ENCODE measurements at regions not wholly inside any gene's neighbourhood (a gene's known extent, or its start where the extent isn't known, plus 50 kb on each side); places are given as distances from the start of the nearest gene placed in this dataset.

- H3K9me3 ChIP-seq: no peaks in the 10 kb centered on the region
- H3K4me1 ChIP-seq: no peaks in the 10 kb centered on the region
- intact Hi-C loops (cut with DNase I; ENCODE audit: low total_unique reads): no loop called here
- no peaks in the 10 kb centered on the region for H3K36me3 ChIP-seq
- H3K27ac ChIP-seq: no peak overlapping the region
- DNase-seq (ENCODE audit: low spot score in 2 of 2): peak in 1 of 2 donors; percentile 34
- TF ChIP-seq CTCF (IDR thresholded peaks at IDR 0.05) (peak; percentile 86 to 89 (median 88)), POLR2AphosphoS5 (IDR thresholded peaks at IDR 0.05) (no peak), POLR2A (IDR thresholded peaks at IDR 0.05) (no peak)
- no peak overlapping the region for H3K4me3 ChIP-seq
- H3K27me3 ChIP-seq: no peaks in the 10 kb centered on the region
Observed at GRCh38 chr14:54175298-54175942, 218.8 kb upstream of the BMP4 start.

GRCh38 chr14:54177019-54177418 lies 219.8 kb upstream of the CDKN3 start:
- Histone ChIP-seq H3K36me3 (no peaks in the 10 kb centered on the region), H3K9me3 (no peaks in the 10 kb centered on the region), H3K27me3 (no peaks in the 10 kb centered on the region), H3K27ac (no peak overlapping the region), H3K4me3 (no peak overlapping the region), H3K4me1 (no peaks in the 10 kb centered on the region)
- intact Hi-C loops (cut with DNase I; ENCODE audit: low total_unique reads): no loop called here
- TF ChIP-seq POLR2AphosphoS5 (IDR thresholded peaks at IDR 0.05) (no peak), POLR2A (IDR thresholded peaks at IDR 0.05) (no peak), CTCF (IDR thresholded peaks at IDR 0.05) (no peak)
- DNase-seq (ENCODE audit: low spot score in 2 of 2): no peak

GRCh38 chr14:54177641-54178621 lies 218.9 kb upstream of the CDKN3 start:
- no peak for DNase-seq (ENCODE audit: low spot score in 2 of 2)
- Histone ChIP-seq H3K4me3 (no peak overlapping the region), H3K4me1 (no peaks in the 10 kb centered on the region), H3K27me3 (no peaks in the 10 kb centered on the region), H3K36me3 (no peaks in the 10 kb centered on the region), H3K27ac (no peak overlapping the region), H3K9me3 (no peaks in the 10 kb centered on the region)
- intact Hi-C loops (cut with DNase I; ENCODE audit: low total_unique reads): no loop called here
- no peak for TF ChIP-seq POLR2A (IDR thresholded peaks at IDR 0.05)
- no peak for TF ChIP-seq POLR2AphosphoS5 (IDR thresholded peaks at IDR 0.05)
- no peak for TF ChIP-seq CTCF (IDR thresholded peaks at IDR 0.05)

GRCh38 chr14:54182419-54183045 lies 214.3 kb upstream of the CDKN3 start:
- DNase-seq (ENCODE audit: low spot score in 2 of 2): no peak
- no peaks in the 10 kb centered on the region for H3K27me3 ChIP-seq
- no peak overlapping the region for H3K4me3 ChIP-seq
- TF ChIP-seq CTCF (IDR thresholded peaks at IDR 0.05) (no peak), POLR2A (IDR thresholded peaks at IDR 0.05) (no peak), POLR2AphosphoS5 (IDR thresholded peaks at IDR 0.05) (no peak)
- no peaks in the 10 kb centered on the region for H3K36me3 ChIP-seq
- H3K4me1 ChIP-seq: no peaks in the 10 kb centered on the region
- H3K27ac ChIP-seq: no peak overlapping the region
- intact Hi-C loops (cut with DNase I; ENCODE audit: low total_unique reads): no loop called here
- H3K9me3 ChIP-seq: no peaks in the 10 kb centered on the region
